Adrenal gland (tissue), 9 donors: ENCODE measurements at regions not wholly inside any gene's neighbourhood (a gene's known extent, or its start where the extent isn't known, plus 50 kb on each side); places are given as distances from the start of the nearest gene placed in this dataset.
A peak's percentile ranks its signal among the peaks of the same experiment; 100 is the strongest.

Experiments used
- DNase-seq, 7 donors: peaks; one replicate each; pipeline ENCODE4 v3.0.0-alpha.2; 2019 to 2020
- H3K27ac ChIP-seq, 5 donors: fragments of 200-600 bp; sonication (generic) in 4 of 5; 1 replicate in 3 of 5; 2 replicates in 2 of 5; pipeline versions ENCODE4 v1.5.1 to v1.8.0; 2016 to 2020; ENCODE audit warnings: mild to moderate bottlenecking in 1 of 5
- H3K27me3 ChIP-seq: fragments of 200-600 bp; 2 replicates; pipeline ENCODE4 v1.8.0; 2021
- H3K36me3 ChIP-seq, 2 donors: fragments of 200-600 bp; replicated peaks in 1 of 2; 1 replicate in 1 of 2; 2 replicates in 1 of 2; pipeline versions ENCODE4 v1.5.1 to v1.8.0; 2018 to 2022
- H3K4me1 ChIP-seq, 2 donors: fragments of 200-600 bp; replicated peaks in 1 of 2; 1 replicate in 1 of 2; 2 replicates in 1 of 2; pipeline versions ENCODE4 v1.5.1 to v1.8.0; 2018 to 2021
- H3K4me3 ChIP-seq, 4 donors: fragments of 200-600 bp; sonication (generic) in 3 of 4; one replicate each; pipeline ENCODE4 v1.5.1; 2016 to 2018
- H3K9me3 ChIP-seq, 3 donors: fragments of 200-600 bp; sonication (generic) in 1 of 3; replicated peaks in 1 of 3; 1 replicate in 2 of 3; 2 replicates in 1 of 3; pipeline versions ENCODE4 v1.5.1 to v1.8.0; 2016 to 2021
- CTCF ChIP-seq, 6 experiments: fragments of 450-650 bp in 4 of 6; fragments of 200-600 bp in 2 of 6; sonication (generic) in 1 of 6; IDR thresholded peaks; 1 replicate in 5 of 6; 2 replicates in 1 of 6; pipeline versions ENCODE4 v1.5.1 to v1.8.0; 2016 to 2021; ENCODE audit warnings: antibody characterized with exemption in 6 of 6, mild to moderate bottlenecking in 2 of 6, moderate library complexity in 1 of 6
- POLR2A ChIP-seq, 2 donors: fragments of 450-650 bp; IDR thresholded peaks; one replicate each; pipeline ENCODE4 v1.6.1; 2017; ENCODE audit warnings: antibody characterized with exemption in 2 of 2, mild to moderate bottlenecking in 2 of 2, moderate library complexity in 1 of 2
- WGBS, 4 donors: extraction: QIAGEN DNeasy Blood & Tissue Kit in 2 of 4; methylation state at CpG; one replicate each; pipeline versions ENCODE4 v1.1.5 to v1.1.7; 2013 to 2017; 5-methylcytosine and 5-hydroxymethylcytosine counted together
- intact Hi-C, 2 donors: fragments of 100-400 bp; cut with DNase I; formaldehyde crosslinking; loops; one replicate each; pipeline versions ENCODE4 v1.14.1 to v1.15.0; 2022 to 2023
- donor health status: healthy with polysubstance abuse.
- donor health status: Bipolar disorder and iron deficiency.
- donor health status: DM: yes; HTN: yes; CAD: no.
- donor health status: DM: no; HTN: no; CAD: no.
- donor health status: DM: no; HTN: no; CAD: no.

GRCh38 chr3:194265996-194266964 is 84.8 kb downstream of the CPN2 start:
- 75 to 78% (median 78%) methylated on average over 13 of the region's 13 CpGs for WGBS, 4 donors
- Histone ChIP-seq H3K27me3 (no peaks in the 10 kb centered on the region), H3K9me3 (no peaks in the 10 kb centered on the region), H3K4me1 (peaks cover 28 to 47% of the 10 kb centered on the region in 2 donors), H3K27ac (peak overlapping the region in 4 of 5 donors; percentile 45 to 97 (median 70)), H3K4me3 (no peak overlapping the region), H3K36me3 (no peaks in the 10 kb centered on the region)
- DNase-seq = peak in 3 of 7 donors; percentile 12 to 41 (median 23)
- no peak for TF ChIP-seq POLR2A (IDR thresholded peaks at IDR 0.05)
- no peak for TF ChIP-seq CTCF (IDR thresholded peaks at IDR 0.05)
- intact Hi-C loops = loop anchor here in 1 of 2 donors (5.0 kb wide), 1 partner anchor 124 kb away; no protein-coding TSS in a partner anchor

GRCh38 chr3:194267744-194268653 is 83.1 kb downstream of the CPN2 start:
- H3K9me3 ChIP-seq = no peaks in the 10 kb centered on the region
- H3K4me3 ChIP-seq = no peak overlapping the region
- H3K4me1 ChIP-seq = peaks cover 39 to 64% of the 10 kb centered on the region in 2 donors
- intact Hi-C loops = loop anchor here in 1 of 2 donors (5.0 kb wide), 1 partner anchor 126 kb away; no protein-coding TSS in a partner anchor
- H3K27me3 ChIP-seq = no peaks in the 10 kb centered on the region
- 59 to 71% (median 64%) methylated on average over 8 to 26 of the region's 26 CpGs for WGBS, 4 donors
- peak; percentile 58 to 90 (median 82) for DNase-seq
- H3K27ac ChIP-seq = peak overlapping the region in 3 of 5 donors; percentile 48 to 100 (median 97)
- no peaks in the 10 kb centered on the region for H3K36me3 ChIP-seq
- TF ChIP-seq POLR2A (IDR thresholded peaks at IDR 0.05) (no peak), CTCF (IDR thresholded peaks at IDR 0.05) (no peak)

- peak overlapping the region in 1 of 4 donors; percentile 10 for H3K4me3 ChIP-seq
- TF ChIP-seq POLR2A (IDR thresholded peaks at IDR 0.05) = no peak
- no peak for TF ChIP-seq CTCF (IDR thresholded peaks at IDR 0.05)
- WGBS, 4 donors = 73 to 90% (median 80%) methylated on average over 7 to 12 of the region's 12 CpGs
Observed at GRCh38 chr3:194268654-194269512, 82.2 kb downstream of the CPN2 start.

More at GRCh38 chr3:194268654-194269512, 82.2 kb downstream of the CPN2 start:
- Histone ChIP-seq H3K36me3 (no peaks in the 10 kb centered on the region), H3K4me1 (peaks cover 40 to 73% of the 10 kb centered on the region in 2 donors), H3K27me3 (no peaks in the 10 kb centered on the region), H3K9me3 (no peaks in the 10 kb centered on the region), H3K27ac (peak overlapping the region; percentile 61 to 100 (median 94))
- DNase-seq = peak in 4 of 7 donors; percentile 27 to 51 (median 40)
- intact Hi-C loops = loop anchor here in 1 of 2 donors (5.0 kb wide), 1 partner anchor 127 kb away; no protein-coding TSS in a partner anchor
